NCI-H1092 treated with DMSO at 0.1 percent for 48 hours (cell line): ENCODE measurements at regions not wholly inside any gene's neighbourhood (a gene's known extent, or its start where the extent isn't known, plus 50 kb on each side); places are given as distances from the start of the nearest gene placed in this dataset.

Experiments used
- DNase-seq: peaks from one replicate; lab custom pipeline; 2025; lab: John Stamatoyannopoulos, UW

- DNase-seq = no peak
Observed at GRCh38 chr2:79453918-79454317, 58.9 kb upstream of the CTNNA2 start.

- no peak for DNase-seq
Observed at GRCh38 chr2:79452651-79453050, 60.2 kb upstream of the CTNNA2 start.

GRCh38 chr2:79447463-79447862 lies 65.4 kb upstream of the CTNNA2 start:
- no peak for DNase-seq

- no peak for DNase-seq
Observed at GRCh38 chr2:79446313-79446712, 66.5 kb upstream of the CTNNA2 start.

GRCh38 chr2:79437433-79438267 lies 75.2 kb upstream of the CTNNA2 start:
- DNase-seq = peak; percentile 14

GRCh38 chr2:79434362-79434761 lies 78.5 kb upstream of the CTNNA2 start:
- no peak for DNase-seq

GRCh38 chr2:79432731-79433146 lies 80.1 kb upstream of the CTNNA2 start:
- DNase-seq = peak; percentile 4

GRCh38 chr2:79428745-79429144 lies 84.1 kb upstream of the CTNNA2 start:
- DNase-seq = no peak

GRCh38 chr2:79414690-79415089 lies 98.2 kb upstream of the CTNNA2 start:
- no peak for DNase-seq

GRCh38 chr2:79394485-79394859 lies 118.4 kb upstream of the CTNNA2 start:
- no peak for DNase-seq

- peak; percentile 1 for DNase-seq
Observed at GRCh38 chr2:79393806-79394484, 118.9 kb upstream of the CTNNA2 start.

GRCh38 chr2:79393107-79393685 lies 119.7 kb upstream of the CTNNA2 start:
- DNase-seq = no peak

- no peak for DNase-seq
Observed at GRCh38 chr2:79389481-79389880, 123.4 kb upstream of the CTNNA2 start.

- DNase-seq = no peak
Observed at GRCh38 chr2:79388024-79388423, 124.8 kb upstream of the CTNNA2 start.

GRCh38 chr2:79387431-79387830 lies 125.4 kb upstream of the CTNNA2 start:
- DNase-seq = no peak

GRCh38 chr2:79383681-79384080 lies 129.2 kb upstream of the CTNNA2 start:
- no peak for DNase-seq

- no peak for DNase-seq
Observed at GRCh38 chr2:79375817-79376216, 137.0 kb upstream of the CTNNA2 start.

GRCh38 chr2:79373358-79374130 lies 139.3 kb upstream of the CTNNA2 start:
- no peak for DNase-seq

GRCh38 chr2:79370976-79371538 lies 141.8 kb upstream of the CTNNA2 start:
- DNase-seq = no peak

- DNase-seq = no peak
Observed at GRCh38 chr2:79369127-79369526, 143.7 kb upstream of the CTNNA2 start.

GRCh38 chr2:79368116-79368630 lies 144.7 kb upstream of the CTNNA2 start:
- DNase-seq = no peak

- DNase-seq = no peak
Observed at GRCh38 chr2:79359419-79359818, 153.4 kb upstream of the CTNNA2 start.
